Activated CD4-positive, alpha-beta T cell treated with anti-CD3 and anti-CD28 coated beads for 24 hours (primary cell): ENCODE measurements at regions not wholly inside any gene's neighbourhood (a gene's known extent, or its start where the extent isn't known, plus 50 kb on each side); places are given as distances from the start of the nearest gene placed in this dataset.
"Not testable (repeated sequence)": the region's sequence is repeated elsewhere in the genome, so short reads cannot be mapped to it uniquely, and the experiment has no call there.

Experiments used
- DNase-seq, 2 donors: peaks; one replicate each; pipeline ENCODE4 v3.0.0-alpha.2; 2020; ENCODE audit warnings: low read depth in 2 of 2

DNA sequence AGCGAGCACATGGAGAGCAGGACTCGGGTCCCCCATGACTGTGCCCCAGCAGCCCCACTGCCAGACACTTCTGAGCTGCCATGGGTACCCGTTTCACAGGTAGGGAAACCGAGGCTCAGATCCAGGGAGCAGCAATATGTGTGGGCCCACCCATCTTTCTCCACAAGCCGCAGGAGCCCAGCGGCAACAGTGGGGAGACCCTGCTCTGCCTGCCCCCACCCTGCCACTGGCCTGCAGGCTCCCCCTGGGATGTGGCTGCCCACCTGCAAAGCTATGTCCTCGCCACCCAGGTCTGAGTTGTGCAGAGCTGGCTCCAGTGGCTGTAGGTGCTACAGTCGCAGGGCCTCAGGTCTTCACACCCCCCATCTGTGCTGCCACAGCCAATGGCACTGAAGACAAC is 50.6 kb upstream of the C1QTNF9B start:
- no peak for DNase-seq

DNA sequence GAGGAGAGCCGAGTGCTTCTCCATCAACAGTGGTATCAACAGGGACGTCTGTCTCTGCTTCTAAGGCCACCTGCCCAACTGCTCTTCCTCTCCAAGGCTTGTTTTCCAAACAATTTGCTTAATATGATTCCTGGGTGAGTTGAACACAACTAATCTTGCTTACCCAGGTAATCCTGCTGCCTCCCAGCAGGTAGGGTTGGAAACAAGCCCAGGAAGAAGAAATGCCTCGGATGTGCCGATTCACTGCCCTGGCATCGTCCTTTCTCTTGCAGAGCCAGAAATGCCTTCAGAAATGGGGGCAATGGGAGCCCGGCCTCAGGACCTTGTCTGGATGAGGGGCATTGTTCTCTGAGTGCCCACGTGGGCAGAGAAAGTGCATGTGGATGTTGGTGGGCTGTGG is 51.9 kb upstream of the C1QTNF9B start:
- no peak for DNase-seq

DNA sequence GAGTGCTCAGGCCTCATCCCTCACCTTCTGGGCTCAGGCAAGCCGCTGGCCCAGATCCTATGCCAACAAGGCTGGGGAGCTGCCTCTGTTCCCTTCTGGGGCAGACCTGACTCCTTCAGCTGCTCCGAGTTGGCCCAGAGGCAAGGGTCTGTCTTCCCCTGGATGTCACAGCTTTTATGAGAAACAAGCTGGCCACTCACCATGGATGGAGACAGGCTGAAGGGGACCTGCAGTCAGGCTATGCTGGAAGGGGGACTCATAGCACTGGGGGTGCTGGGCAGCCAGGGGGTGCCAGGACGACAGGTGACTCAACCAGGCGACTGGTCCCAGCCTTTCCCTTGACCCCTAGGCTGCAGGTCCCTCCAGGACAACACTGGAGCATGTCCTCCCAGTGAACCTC is 52.4 kb upstream of the C1QTNF9B start:
- no peak for DNase-seq

DNA sequence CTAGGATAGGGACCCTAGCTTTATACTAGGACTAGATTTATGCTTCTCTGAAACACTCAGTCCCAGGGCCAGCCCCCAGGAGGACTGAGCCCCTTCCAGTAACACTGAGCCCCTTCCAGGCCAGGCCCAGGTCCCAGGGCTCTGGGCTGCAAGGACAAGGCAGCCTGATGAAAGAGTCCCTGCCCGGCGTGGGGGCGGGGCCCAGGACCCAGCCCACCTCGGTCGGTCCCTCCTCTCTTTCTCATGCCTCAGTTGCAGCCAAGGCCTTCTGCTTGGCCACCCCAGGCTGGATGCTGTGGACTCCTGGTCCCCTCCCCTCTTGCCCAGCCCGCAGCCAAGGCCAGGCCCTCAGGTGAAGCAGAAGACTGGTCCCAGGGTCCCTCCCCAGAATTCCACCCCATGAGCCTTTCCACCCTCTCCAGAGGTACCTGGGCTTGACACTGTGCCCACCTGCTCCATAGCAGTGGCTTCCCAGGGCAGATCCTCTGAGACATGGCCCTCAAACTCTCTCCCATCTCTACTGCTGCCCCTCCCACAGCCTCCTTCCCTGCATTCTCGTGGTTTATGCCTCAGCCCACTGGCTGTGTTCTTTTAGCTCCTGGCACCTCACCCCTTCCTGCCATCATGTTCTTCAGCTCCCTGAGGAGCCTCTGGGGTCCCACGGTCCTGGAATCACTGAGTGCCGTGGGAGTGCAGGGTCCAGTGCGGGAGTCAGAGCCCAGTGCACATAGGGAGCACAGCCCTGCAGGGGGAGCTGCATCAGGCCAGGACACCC is 53.6 kb upstream of the C1QTNF9B start:
- DNase-seq, result no peak

DNA sequence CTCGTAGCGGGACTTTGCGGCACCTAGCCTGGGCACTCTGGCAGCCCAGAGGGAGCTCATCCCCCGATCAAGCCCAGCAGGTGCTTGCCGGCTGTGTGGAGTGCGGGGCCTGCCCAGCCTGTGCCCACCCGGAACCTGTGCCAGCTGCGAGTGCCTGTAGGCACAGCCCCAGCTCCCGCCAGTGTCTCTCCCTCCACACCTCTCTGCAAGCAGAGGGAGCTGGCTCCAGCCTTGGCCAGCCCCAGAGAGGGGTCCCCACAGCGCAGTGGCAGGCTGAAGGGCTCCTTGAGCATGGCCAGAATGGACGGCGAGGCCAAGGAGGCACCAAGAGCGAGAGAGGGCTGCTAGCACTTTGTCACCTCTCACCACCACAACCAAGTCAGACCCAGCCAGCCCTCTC is 55.5 kb upstream of the C1QTNF9B start:
- no peak for DNase-seq

DNA sequence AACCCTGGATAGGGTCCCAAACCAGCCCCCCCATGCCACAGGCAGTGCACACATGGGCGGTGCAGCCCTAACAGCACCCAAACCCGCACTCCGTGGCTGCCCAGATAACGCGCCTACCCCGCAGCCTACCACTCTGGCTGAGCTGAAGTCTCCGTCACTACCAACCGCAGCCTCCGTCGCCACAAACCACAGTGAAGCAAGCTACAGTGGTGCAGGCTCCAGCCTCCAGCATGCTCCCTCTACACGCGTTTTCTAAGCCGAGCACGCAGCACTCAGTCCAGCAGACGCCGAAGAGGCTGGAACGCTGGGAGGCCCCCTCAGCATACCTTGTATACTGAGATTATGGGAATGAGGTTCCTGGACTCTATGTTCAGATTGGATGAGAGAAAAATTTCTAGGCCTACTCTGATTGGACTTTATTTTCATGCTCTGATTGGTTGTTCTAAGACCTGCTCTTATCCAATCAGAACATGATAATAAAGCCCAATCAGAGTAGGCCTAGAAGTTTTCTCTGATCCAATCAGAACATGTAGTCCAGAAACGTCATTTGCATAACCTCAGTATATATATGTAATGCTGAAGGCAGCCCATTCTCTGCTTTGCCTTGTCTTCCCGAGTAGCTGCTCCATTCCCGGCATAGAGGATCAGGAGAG is 56.7 kb upstream of the C1QTNF9B start:
- no peak for DNase-seq

DNA sequence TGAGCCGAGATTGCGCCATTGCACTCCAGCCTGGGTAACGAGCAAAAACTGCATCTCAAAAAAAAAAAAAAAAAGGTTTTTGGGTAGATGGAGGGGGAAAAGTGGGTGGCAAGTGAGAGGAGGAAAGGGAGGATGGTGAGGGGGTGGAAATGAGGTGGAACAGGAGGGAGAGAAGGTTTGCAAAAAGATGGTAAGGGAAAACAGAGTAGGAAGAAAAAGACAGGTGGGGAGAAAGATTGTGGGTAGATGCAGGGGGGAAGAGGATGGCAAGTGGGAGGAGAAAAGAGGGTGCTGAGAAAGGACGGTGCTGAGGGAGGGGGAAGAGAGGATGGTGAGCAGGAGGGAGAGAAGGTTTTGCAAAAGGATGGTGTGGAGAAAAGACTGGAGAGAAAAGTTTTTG is 57.8 kb upstream of the C1QTNF9B start:
- DNase-seq, result no peak

DNA sequence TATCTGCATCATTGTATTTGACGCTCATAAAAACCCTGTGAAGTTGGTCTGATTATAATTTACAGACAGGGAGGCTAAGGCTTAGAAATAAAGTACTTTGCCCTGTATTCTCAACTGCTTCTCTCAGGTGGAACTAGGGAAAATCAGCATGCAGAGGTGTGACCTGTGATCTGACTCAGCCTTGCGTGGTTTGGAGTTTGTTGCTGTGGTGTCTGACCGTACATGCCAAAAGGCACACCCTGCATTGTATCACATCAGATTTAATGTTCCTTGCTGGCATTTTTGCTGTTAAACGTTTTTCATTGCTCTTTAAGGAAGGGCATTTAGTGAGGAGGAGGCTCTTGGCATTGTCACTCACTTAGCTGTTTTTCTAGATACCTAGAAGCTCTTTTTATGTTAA is 58.8 kb upstream of the C1QTNF9B start:
- DNase-seq, result no peak

DNA sequence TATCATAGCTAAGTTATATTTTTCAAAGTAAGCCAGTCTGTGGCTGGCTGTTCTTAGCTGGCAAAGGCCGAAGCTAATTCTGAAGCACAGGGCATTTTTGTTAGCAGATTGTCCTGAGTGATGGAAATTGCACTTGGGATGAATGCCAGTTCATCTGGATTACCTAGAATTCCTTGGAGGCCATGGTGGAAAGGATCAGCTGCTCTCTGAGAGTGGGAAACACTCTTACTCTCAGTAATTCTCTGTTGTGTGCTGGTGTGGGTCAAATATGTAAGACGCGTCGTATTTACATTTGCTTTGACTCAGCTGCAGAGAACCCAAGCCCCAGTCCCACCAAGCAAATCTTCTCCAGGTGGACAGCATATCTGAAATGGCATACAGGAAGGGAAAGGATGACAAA is 60.7 kb upstream of the C1QTNF9B start:
- no peak for DNase-seq

DNA sequence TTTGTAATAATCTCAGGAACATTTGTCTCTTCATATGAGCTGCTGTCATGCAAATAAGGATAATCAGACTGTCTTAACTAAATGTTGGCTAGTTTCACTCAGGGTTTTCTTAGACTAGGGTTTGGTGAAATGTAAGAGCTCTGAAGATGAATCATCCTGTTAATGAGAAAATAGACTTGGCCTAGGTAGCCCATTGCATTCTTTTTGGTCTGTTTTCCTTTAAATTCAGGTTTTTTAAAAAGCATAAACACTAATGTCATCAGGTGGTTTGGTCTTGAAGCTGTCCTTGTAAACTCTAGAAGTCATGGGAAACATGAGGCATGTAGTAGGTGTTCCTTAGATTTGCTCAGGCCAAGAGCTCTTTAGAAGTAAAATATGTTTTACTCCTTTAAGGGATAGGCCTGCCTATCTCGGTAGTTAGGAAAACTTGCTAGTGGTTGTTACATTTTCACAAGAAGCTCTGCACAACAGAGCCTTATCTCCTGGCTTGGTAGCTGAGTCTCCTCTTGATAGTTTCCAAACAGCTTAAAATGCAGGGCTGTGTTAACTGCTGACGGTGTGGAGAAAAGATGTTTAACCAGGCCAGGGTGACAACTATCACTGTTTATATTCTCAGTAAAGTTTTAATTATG is 62.0 kb upstream of the C1QTNF9B start:
- no peak for DNase-seq

DNA sequence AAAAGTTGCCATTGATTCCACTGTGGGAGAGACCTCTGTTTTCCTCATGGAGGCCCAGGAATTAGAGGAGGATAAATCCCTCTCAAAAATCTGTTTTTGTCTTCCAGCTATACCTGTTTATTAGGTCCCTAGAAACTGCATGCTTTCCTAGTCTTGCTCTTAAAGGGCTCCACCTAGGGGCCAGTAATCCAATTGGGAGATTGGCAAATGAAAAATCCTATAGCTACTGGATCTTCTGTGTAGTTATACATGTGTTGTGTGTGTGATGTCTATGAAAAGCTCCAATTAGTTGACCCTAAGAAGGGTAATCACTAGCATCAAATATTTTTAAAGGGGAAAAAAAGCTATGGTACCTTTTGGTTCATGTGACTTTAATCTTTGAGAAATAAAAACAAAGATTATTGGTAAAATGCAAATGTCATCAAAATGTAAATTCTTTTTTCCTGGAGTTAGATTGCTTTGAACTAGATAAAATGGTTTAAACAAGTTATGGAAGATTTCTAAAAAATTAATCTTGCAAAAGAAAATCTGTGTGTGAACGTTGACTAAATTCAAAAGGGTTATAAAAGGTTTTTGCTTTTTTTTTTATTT is 63.4 kb upstream of the C1QTNF9B start:
- DNase-seq, result no peak

DNA sequence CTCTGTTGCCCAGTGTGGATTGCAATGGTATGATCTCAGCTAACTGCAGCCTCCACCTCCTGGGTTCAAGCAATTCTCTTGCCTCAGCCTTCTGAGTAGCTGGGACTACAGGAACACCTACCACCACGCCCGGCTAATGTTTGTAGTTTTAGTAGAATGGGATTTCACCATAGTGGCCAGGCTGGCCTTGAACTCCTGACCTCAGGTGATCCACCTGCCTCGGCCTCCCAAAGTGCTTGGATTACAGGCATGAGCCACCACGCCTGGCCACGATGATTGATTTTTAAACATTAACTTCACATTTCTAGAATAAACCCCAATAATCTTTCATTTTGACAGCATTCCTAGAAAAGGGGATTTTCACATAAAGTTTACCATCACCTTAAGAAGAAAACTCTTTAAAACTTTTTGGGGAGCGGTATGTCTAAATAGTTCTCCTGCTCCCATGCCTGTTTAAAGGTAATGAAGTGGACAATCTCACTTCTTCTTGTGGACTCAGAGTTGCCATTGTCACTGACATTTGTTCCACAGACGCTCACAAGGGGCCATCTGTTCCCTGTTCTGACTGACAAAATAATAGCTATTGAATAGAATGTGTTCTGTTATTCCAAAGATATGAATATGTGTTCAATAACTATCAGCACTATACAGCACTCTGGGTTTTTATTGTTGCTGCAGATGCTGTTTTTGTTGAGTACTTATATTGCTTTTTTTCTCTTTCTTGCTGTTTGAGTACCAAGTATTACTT is 66.1 kb upstream of the C1QTNF9B start:
- no peak for DNase-seq

DNA sequence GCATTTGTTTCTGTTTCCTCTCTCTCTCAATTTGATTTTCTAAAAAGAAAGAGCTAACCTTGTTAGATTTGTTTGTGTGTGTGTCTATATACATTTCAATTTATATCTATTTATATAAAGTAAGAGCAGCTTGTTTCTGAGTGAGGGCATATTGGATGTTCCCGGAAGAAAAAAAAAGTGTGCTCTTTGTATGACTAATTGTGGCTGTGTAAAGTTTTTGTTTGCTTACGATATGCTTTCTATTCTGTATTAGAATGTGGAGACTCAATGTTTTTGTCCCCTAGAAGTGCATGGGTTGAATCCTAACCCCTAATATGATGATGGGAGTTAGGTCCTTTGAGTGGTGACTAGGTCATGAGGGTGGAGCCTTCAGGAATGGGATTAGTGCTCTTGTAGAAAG is 66.6 kb upstream of the C1QTNF9B start:
- no peak for DNase-seq

DNA sequence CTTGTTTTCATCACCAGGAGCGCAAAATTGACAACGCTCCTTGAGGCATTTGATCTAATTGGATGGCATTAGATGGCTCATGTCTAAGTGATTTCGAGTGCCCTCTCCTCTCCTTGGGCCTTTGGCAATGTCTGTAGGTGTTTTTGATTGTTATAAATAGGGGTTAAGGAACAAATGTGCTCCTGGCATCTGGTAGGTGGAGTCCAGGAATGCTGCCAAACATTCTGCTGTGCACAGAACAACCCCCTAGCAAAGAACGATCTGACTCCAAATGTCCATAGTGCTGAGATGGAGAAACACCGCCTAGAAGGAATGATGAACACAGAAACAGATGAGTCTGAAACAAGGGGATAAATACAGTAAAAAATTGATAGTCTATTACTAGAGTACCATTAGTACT is 68.0 kb upstream of the C1QTNF9B start:
- no peak for DNase-seq

DNA sequence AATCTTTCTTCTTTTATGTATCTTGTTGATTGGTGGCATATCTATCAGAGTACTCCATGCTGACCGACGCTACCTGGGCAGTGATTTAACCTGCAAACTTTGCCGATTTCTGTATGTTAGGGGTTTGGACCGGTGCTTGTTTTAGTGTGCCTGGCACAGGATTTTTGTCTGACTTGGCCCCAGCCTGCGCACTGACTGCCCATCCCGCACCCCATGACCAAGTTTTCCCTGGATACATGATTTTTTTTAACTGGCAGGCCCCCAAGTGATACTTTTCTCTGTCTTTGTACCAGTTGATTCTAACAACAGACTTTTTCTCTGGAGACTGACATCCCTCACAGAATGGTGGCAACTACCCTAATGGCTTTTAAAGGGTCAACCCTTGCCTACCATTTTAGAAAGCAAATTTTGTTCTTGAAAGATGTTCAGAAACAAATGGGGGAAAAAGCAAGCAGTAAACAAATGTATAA is 69.0 kb upstream of the C1QTNF9B start:
- DNase-seq, result no peak

DNA sequence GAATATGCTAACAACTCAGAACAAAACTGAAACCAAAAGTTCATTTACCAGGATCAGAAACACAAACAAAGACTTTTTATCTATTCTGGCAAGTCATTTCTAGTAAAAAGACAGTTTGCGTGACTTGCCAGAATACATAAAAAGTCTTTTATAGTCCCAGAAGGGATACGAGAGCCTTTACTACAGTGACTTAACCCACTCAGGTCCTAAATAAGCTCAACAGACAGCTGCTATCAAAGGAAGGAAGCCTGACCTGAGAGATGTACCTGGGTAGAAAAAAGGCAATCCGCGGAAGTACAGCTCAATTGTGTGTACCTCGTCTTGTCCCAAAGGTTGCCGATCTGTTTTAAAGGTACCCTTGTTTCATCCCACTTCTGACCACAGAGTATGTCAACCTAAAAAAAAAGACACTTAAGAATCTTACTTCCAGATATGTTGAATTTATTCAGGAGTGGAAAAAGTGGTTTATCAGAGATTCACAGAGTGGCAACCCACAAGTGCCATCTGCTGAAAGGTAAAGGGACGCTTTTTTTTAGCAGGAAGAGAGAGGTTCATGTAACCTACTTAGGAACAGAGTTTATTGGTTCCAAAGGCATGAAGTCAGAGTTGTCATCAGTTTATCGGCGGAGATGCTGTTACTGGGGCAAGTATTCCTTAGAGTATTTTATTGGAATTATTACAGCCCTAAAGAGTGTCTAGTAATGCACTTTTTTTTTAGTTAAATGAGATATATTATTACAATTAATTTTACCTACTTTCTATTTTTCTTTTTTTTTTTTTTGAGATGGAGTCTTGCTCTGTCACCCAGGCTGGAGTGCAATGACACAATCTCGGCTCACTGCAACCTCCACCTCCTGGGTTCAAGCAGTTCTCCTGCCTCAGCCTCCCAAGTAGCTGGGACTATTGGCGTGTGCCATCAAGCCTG is 69.7 kb upstream of the C1QTNF9B start:
- DNase-seq, result no peak

DNA sequence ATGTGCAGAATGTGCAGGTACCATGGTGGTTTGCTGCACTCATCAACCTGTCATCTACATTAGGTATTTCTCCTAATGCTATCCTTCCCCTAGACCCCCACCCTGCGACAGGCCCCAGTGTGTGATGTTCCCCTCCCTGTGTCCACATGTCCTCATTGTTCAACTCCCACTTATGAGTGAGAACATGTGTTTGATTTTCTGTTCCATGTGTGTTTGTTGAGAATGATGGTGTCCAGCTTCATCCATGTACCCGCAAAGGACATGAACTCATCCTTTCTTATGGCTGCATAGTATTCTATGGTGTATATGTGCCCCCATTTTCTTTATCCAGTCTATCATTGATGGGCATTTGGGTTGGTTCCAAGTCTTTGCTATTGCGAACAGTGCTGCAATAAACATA is 70.5 kb upstream of the C1QTNF9B start:
- DNase-seq, result not testable (repeated sequence)

DNA sequence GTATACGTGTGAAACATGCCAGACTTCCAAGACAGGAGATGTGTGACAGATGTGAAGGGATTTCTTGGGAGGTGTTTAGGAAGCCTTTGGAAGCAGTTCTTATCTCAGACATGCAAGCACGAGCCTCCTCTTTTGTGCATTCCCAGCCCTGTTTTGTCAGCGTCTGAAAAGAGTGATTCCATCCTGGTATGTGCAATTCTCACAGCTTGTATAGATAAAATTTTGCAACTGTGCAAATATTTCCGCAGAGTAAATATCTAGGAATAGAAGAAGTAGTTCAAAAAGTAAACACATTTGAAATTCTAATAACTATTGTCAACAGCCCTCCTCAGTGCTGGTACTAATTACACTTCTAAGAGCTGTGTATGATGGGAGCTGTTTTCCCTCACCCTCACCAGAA is 72.3 kb upstream of the C1QTNF9B start:
- no peak for DNase-seq

DNA sequence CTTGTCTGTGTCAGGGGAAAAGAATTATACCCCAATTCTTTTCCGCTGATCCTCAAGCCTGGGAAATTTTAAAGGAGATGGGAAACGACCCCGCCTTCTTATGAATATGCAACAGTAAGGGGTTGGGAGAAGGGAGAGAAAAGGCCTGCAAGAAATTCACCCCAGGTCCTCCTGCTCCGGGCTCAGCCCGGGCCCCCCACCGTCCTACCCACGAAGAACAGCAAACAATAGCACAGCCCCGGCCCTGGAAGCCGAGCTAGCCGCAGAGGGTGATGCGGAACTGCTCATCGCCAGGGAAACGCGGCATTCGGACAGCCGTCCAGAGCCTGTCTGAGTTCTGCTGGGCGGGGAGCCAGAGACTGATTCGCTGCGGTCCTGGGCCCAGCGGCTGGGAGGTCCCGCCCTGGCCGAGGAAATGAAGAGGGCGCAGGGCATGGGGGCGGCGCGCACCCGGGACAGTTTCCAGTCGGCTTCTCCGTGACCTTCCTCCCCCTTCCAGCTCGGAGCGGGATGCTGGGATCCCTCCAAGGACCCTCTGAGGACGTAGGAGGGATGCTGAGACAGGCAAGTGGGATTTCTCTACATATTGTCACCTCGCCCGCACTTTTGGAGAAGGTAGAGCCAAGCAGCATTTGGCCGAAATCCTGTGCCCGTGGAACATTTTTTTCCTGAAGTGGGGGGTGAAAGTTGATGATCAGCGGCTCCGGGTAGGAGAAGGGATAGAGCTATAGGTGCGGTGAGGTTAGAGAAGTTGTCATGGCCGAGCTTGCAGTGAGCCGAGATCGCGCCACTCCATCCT is 82.3 kb upstream of the C1QTNF9B start:
- DNase-seq, result no peak

DNA sequence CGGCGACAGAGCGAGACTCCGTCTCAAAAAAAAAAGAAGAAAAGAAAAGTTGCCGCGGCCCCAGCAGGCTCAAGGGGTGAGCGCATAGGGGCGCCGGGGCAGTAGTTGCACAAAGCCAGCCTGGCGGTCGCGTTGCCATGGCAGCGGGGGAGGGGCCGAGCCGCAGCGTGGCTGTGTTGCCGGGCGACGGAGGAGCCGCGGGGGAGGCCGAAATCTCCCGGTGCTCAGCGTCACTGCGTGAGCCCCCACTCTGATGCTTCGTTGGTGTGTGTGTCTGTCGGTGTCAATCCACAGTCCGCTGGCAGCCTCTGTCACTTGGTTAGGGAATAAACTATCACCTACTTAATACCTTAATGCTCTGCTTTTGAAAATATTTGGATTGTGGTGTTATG is 82.9 kb upstream of the C1QTNF9B start:
- peak; percentile 69 to 77 for DNase-seq
